Activated CD4-positive, alpha-beta T cell treated with anti-CD3 and anti-CD28 coated beads for 24 hours (primary cell): ENCODE measurements at regions not wholly inside any gene's neighbourhood (a gene's known extent, or its start where the extent isn't known, plus 50 kb on each side); places are given as distances from the start of the nearest gene placed in this dataset.

Experiments used
- DNase-seq, 2 donors: peaks; one replicate each; pipeline ENCODE4 v3.0.0-alpha.2; 2020; ENCODE audit warnings: low read depth in 2 of 2

- no peak for DNase-seq
These were observed 1730.4 kb upstream of the SLC10A2 start for GRCh38 chr13:104796581-104796980.

GRCh38 chr13:104785952-104786351, 1719.7 kb upstream of the SLC10A2 start:
- DNase-seq: no peak

GRCh38 chr13:104784891-104785290, 1718.7 kb upstream of the SLC10A2 start:
- DNase-seq: no peak

GRCh38 chr13:104782741-104783140, 1716.5 kb upstream of the SLC10A2 start:
- no peak for DNase-seq

GRCh38 chr13:104779311-104779993, 1713.2 kb upstream of the SLC10A2 start:
- DNase-seq: no peak

- DNase-seq: no peak
These were observed 1707.6 kb upstream of the SLC10A2 start for GRCh38 chr13:104773775-104774174.

- no peak for DNase-seq
These were observed 1703.3 kb upstream of the SLC10A2 start for GRCh38 chr13:104769545-104769944.

GRCh38 chr13:104766319-104766718, 1700.1 kb upstream of the SLC10A2 start:
- DNase-seq: no peak

GRCh38 chr13:104764600-104764999, 1698.4 kb upstream of the SLC10A2 start:
- no peak for DNase-seq

- DNase-seq: no peak
These were observed 1692.9 kb upstream of the SLC10A2 start for GRCh38 chr13:104759069-104759468.

- DNase-seq: no peak
These were observed 1691.5 kb upstream of the SLC10A2 start for GRCh38 chr13:104757712-104758111.

- DNase-seq: no peak
These were observed 1684.2 kb upstream of the SLC10A2 start for GRCh38 chr13:104750377-104750776.

GRCh38 chr13:104740641-104741222, 1674.5 kb upstream of the SLC10A2 start:
- no peak for DNase-seq

GRCh38 chr13:104737713-104738112, 1671.5 kb upstream of the SLC10A2 start:
- no peak for DNase-seq

GRCh38 chr13:104733427-104733826, 1667.2 kb upstream of the SLC10A2 start:
- DNase-seq: no peak

GRCh38 chr13:104715111-104715510, 1648.9 kb upstream of the SLC10A2 start:
- no peak for DNase-seq

- DNase-seq: no peak
These were observed 1639.0 kb upstream of the SLC10A2 start for GRCh38 chr13:104705031-104705750.

GRCh38 chr13:104701591-104701990, 1635.4 kb upstream of the SLC10A2 start:
- DNase-seq: no peak

- no peak for DNase-seq
These were observed 1628.2 kb upstream of the SLC10A2 start for GRCh38 chr13:104694397-104694796.

GRCh38 chr13:104693126-104693525, 1626.9 kb upstream of the SLC10A2 start:
- DNase-seq: no peak

GRCh38 chr13:104691767-104692467, 1625.7 kb upstream of the SLC10A2 start:
- DNase-seq: no peak

- no peak for DNase-seq
These were observed 1620.3 kb upstream of the SLC10A2 start for GRCh38 chr13:104686484-104686883.
